Mesenchymal stem cell (in vitro differentiated cells and primary cell): ENCODE measurements at regions not wholly inside any gene's neighbourhood (a gene's known extent, or its start where the extent isn't known, plus 50 kb on each side); places are given as distances from the start of the nearest gene placed in this dataset.

Experiments used
- DNase-seq: peaks from one replicate; pipeline ENCODE4 v3.0.0-alpha.2; 2013
- H2AFZ ChIP-seq: one replicate; pipeline ENCODE4 v1.6.1; 2013; ENCODE audit warnings: low read depth, mild to moderate bottlenecking, control low read depth, inconsistent platforms, low read length, moderate library complexity
- H2AK5ac ChIP-seq: 2 replicates; pipeline ENCODE4 v1.6.1; 2013; ENCODE audit warnings: low read length, moderate library complexity, mild to moderate bottlenecking, inconsistent platforms; ENCODE audit not compliant: severe bottlenecking
- H2BK120ac ChIP-seq: one replicate; pipeline ENCODE4 v1.6.1; 2013; ENCODE audit warnings: low read depth, mild to moderate bottlenecking, inconsistent platforms, low read length, moderate library complexity
- H2BK12ac ChIP-seq, 2 experiments: one replicate each; pipeline ENCODE4 v1.6.1; 2013; ENCODE audit warnings: inconsistent platforms in 2 of 2, low read length in 2 of 2, mild to moderate bottlenecking in 2 of 2, moderate library complexity in 2 of 2, control low read depth in 1 of 2
- H2BK15ac ChIP-seq: one replicate; pipeline ENCODE4 v1.6.1; 2013; ENCODE audit warnings: mild to moderate bottlenecking, low read depth, inconsistent platforms; ENCODE audit not compliant: poor library complexity, severe bottlenecking
- H2BK5ac ChIP-seq: 2 replicates; pipeline ENCODE4 v1.6.1; 2013; ENCODE audit warnings: low read depth, mild to moderate bottlenecking, low read length, control low read depth, inconsistent platforms; ENCODE audit not compliant: poor library complexity, severe bottlenecking
- H3K14ac ChIP-seq, 2 experiments: one replicate each; pipeline ENCODE4 v1.6.1; 2013; ENCODE audit warnings: inconsistent platforms in 2 of 2, low read length in 2 of 2, control low read depth in 1 of 2, mild to moderate bottlenecking in 1 of 2, moderate library complexity in 1 of 2
- H3K18ac ChIP-seq, 2 experiments: one replicate each; pipeline ENCODE4 v1.6.1; 2013; ENCODE audit warnings: inconsistent platforms in 2 of 2, low read length in 2 of 2, control low read depth in 1 of 2, low read depth in 1 of 2, mild to moderate bottlenecking in 1 of 2
- H3K23ac ChIP-seq, 2 experiments: one replicate each; pipeline ENCODE4 v1.6.1; 2013; ENCODE audit warnings: inconsistent platforms in 2 of 2, low read length in 2 of 2, mild to moderate bottlenecking in 2 of 2, moderate library complexity in 2 of 2, control low read depth in 1 of 2
- H3K27ac ChIP-seq: 2 replicates; pipeline ENCODE4 v1.5.1; 2013; ENCODE audit warnings: mild to moderate bottlenecking, moderate library complexity, low read length, control low read depth, inconsistent platforms; ENCODE audit not compliant: poor library complexity, severe bottlenecking
- H3K27me3 ChIP-seq, 2 experiments: 2 replicates each; pipeline versions ENCODE4 v1.6.1 to v1.7.0; 2013; ENCODE audit warnings: low read length in 2 of 2, mild to moderate bottlenecking in 2 of 2, moderate library complexity in 2 of 2, control low read depth in 1 of 2, inconsistent platforms in 1 of 2; ENCODE audit not compliant: control insufficient read depth in 1 of 2, insufficient read depth in 1 of 2
- H3K36me3 ChIP-seq, 2 experiments: 2 replicates each; pipeline versions ENCODE4 v1.6.1 to v1.7.0; 2013; ENCODE audit warnings: low read length in 2 of 2, control low read depth in 1 of 2, inconsistent platforms in 1 of 2, low read depth in 1 of 2, mild to moderate bottlenecking in 1 of 2; ENCODE audit not compliant: insufficient read depth in 2 of 2, control insufficient read depth in 1 of 2
- H3K4ac ChIP-seq, 2 experiments: one replicate each; pipeline ENCODE4 v1.6.1; 2013; ENCODE audit warnings: inconsistent platforms in 2 of 2, low read length in 2 of 2, mild to moderate bottlenecking in 2 of 2, moderate library complexity in 2 of 2, control low read depth in 1 of 2, low read depth in 1 of 2
- H3K4me1 ChIP-seq: 2 replicates; pipeline ENCODE4 v1.6.1; 2013; ENCODE audit warnings: low read depth, low read length, control low read depth; ENCODE audit not compliant: control insufficient read depth, insufficient read depth
- H3K4me2 ChIP-seq: 2 replicates; pipeline ENCODE4 v1.6.1; 2013; ENCODE audit warnings: low read length, mild to moderate bottlenecking, inconsistent platforms; ENCODE audit not compliant: poor library complexity, severe bottlenecking
- H3K4me3 ChIP-seq, 2 experiments: 2 replicates each; pipeline versions ENCODE4 v1.5.1 to v1.7.0; 2013; ENCODE audit warnings: low read length in 2 of 2, mild to moderate bottlenecking in 2 of 2, control low read depth in 1 of 2, low read depth in 1 of 2; ENCODE audit not compliant: insufficient read depth in 1 of 2
- H3K79me1 ChIP-seq: replicated peaks from 2 replicates; pipeline ENCODE4 v1.6.1; 2013; ENCODE audit warnings: mild to moderate bottlenecking, control low read depth, low read length, inconsistent platforms; ENCODE audit not compliant: poor library complexity, severe bottlenecking
- H3K9ac ChIP-seq: 2 replicates; pipeline ENCODE4 v1.7.0; 2013; ENCODE audit warnings: mild to moderate bottlenecking, low read length, moderate library complexity
- H3K9me3 ChIP-seq: 2 replicates; pipeline ENCODE4 v1.7.0; 2013; ENCODE audit warnings: mild to moderate bottlenecking, low read length; ENCODE audit not compliant: control insufficient read depth
- H4K8ac ChIP-seq: one replicate; pipeline ENCODE4 v1.6.1; 2013; ENCODE audit warnings: inconsistent platforms, mild to moderate bottlenecking, low read length, moderate library complexity
- H4K91ac ChIP-seq: one replicate; pipeline ENCODE4 v1.6.1; 2013; ENCODE audit warnings: mild to moderate bottlenecking, low read length, inconsistent platforms
- WGBS: methylation state at CpG from one replicate; pipeline ENCODE4 v1.1.7; 2013; ENCODE audit warnings: mixed read lengths; 5-methylcytosine and 5-hydroxymethylcytosine counted together

DNA sequence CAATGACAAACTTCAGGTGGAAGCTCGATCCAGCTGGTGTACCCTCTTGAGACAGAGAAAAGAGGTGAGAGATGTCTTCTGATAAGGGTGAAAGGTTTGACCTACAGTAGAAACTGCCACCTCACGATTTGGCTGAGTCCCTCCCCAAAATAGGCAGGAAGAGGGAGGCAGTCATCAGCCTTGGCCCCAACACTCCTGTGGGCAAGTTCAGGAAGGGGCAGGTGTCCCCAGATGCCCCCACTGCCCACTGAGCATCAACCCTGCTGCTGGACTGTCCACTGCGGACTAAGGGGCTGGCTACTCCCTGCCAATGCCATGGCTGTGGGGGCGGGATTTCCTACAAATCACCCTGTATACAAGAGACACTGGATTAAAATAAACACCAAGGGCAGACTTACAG lies 441.4 kb downstream of the BUD13 start:
- 59% methylated on average over 4 of the region's 4 CpGs for WGBS
- Histone ChIP-seq H3K4me2 (no peak overlapping the region), H3K4me1 (no peaks in the 10 kb centered on the region), H3K27ac (no peak overlapping the region), H3K14ac (no peak overlapping the region), H3K23ac (no peak overlapping the region), H2BK15ac (no peak overlapping the region), H2BK12ac (no peak overlapping the region), H3K36me3 (no peaks in the 10 kb centered on the region), H2BK120ac (no peak overlapping the region), H3K9ac (no peak overlapping the region), H4K91ac (peak overlapping the region; percentile 13), H2AFZ (no peak overlapping the region), H3K79me1 (no peaks in the 10 kb centered on the region), H3K18ac (no peak overlapping the region), H4K8ac (no peak overlapping the region), H3K4ac (no peak overlapping the region), H2AK5ac (no peak overlapping the region), H2BK5ac (no peak overlapping the region), H3K4me3 (no peak overlapping the region), H3K27me3 (no peaks in the 10 kb centered on the region), H3K9me3 (no peaks in the 10 kb centered on the region)
- no peak for DNase-seq

DNA sequence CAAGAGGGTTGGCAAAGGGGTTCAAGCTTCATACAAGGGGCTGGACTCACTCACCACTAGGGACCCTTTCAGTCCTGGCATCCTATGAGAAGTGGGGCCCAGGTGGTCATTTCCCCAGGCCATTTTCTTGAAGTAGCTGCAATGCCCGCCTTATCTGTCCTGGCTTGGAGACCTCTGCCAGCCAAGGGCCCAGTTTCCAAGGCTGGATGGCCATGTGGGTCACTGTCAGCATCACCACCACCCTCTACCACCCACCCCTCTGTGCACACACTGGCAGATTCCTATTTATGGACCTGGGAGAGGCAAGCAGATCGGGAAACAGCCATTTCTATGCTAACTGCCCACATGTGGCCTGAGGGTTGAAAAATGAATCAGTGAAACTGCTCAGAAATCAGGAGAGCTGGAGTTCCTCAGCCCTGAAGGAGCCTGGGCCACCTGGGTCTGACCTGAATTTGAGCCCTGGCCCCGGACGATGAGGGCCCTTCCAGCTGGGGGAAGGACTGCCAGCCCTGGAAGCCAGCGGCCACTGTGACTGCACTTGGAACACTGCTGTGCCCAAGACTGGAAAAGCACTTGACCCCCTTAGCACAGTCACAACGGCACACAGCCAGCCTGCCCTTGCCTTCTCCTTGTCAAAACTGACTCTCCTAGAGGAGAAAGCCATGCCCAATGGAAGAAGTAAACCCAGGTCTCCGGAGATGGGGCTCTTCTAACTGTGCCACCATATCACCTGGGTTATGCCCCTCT lies 442.2 kb downstream of the BUD13 start:
- no peak overlapping the region for H2AK5ac ChIP-seq

GRCh38 chr11:116329354-116330090 lies 443.3 kb downstream of the BUD13 start:
- no peak overlapping the region for H3K9ac ChIP-seq
- no peaks in the 10 kb centered on the region for H3K79me1 ChIP-seq
- no peaks in the 10 kb centered on the region for H3K36me3 ChIP-seq
- no peak overlapping the region for H4K91ac ChIP-seq
- no peak overlapping the region for H3K4me2 ChIP-seq
- H3K9me3 ChIP-seq: no peaks in the 10 kb centered on the region
- H2BK120ac ChIP-seq: no peak overlapping the region
- H3K27me3 ChIP-seq: no peaks in the 10 kb centered on the region
- no peak overlapping the region for H2BK12ac ChIP-seq
- no peak overlapping the region for H3K4me3 ChIP-seq
- no peak for DNase-seq
- no peak overlapping the region for H2BK5ac ChIP-seq
- H3K18ac ChIP-seq: no peak overlapping the region
- no peaks in the 10 kb centered on the region for H3K4me1 ChIP-seq
- H3K27ac ChIP-seq: no peak overlapping the region
- H3K4ac ChIP-seq: no peak overlapping the region
- no peak overlapping the region for H2AK5ac ChIP-seq
- WGBS: 64% methylated on average over 9 of the region's 9 CpGs
- no peak overlapping the region for H3K14ac ChIP-seq
- no peak overlapping the region for H2BK15ac ChIP-seq
- H3K23ac ChIP-seq: no peak overlapping the region
- no peak overlapping the region for H2AFZ ChIP-seq
- no peak overlapping the region for H4K8ac ChIP-seq

More for the DNA sequence above, 442.2 kb downstream of the BUD13 start:
- no peak overlapping the region for H2BK15ac ChIP-seq
- H3K4me3 ChIP-seq: no peak overlapping the region
- H3K4me2 ChIP-seq: no peak overlapping the region
- WGBS: 79% methylated on average over 7 of the region's 7 CpGs
- H3K18ac ChIP-seq: no peak overlapping the region
- no peak overlapping the region for H3K4ac ChIP-seq
- H4K91ac ChIP-seq: no peak overlapping the region
- H3K27ac ChIP-seq: no peak overlapping the region
- H3K9ac ChIP-seq: no peak overlapping the region
- no peaks in the 10 kb centered on the region for H3K4me1 ChIP-seq
- no peak overlapping the region for H2BK12ac ChIP-seq
- no peaks in the 10 kb centered on the region for H3K79me1 ChIP-seq
- no peaks in the 10 kb centered on the region for H3K36me3 ChIP-seq
- no peak overlapping the region for H2AFZ ChIP-seq
- H3K14ac ChIP-seq: no peak overlapping the region
- H2BK120ac ChIP-seq: no peak overlapping the region
- H3K23ac ChIP-seq: no peak overlapping the region
- H3K27me3 ChIP-seq: no peaks in the 10 kb centered on the region
- DNase-seq: no peak
- H4K8ac ChIP-seq: no peak overlapping the region
- H2BK5ac ChIP-seq: no peak overlapping the region
- H3K9me3 ChIP-seq: no peaks in the 10 kb centered on the region

DNA sequence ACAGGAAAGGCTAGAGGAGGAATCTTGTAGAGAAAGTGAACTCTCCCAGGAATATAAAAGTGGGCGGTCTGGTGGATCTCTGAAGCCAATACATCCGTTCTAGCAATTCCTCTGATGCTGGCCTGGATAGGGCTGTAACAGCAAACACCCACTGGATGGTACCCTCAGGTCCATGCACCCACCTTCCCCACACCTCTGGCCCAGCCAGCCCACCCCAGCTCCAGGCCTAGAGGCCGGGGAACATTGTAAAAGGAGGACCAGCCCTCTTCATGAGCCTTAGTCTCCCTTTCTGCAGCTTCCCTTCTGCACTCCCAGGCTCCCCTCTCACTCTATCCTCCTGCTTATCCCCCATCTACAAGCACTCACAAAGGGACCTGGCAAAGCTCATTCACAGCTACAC lies 443.9 kb downstream of the BUD13 start:
- Histone ChIP-seq H2BK12ac (no peak overlapping the region), H3K4me1 (no peaks in the 10 kb centered on the region), H2BK15ac (no peak overlapping the region), H3K4me3 (no peak overlapping the region), H4K8ac (no peak overlapping the region), H3K27ac (no peak overlapping the region), H3K9me3 (no peaks in the 10 kb centered on the region), H2AK5ac (no peak overlapping the region), H3K14ac (no peak overlapping the region), H3K4me2 (no peak overlapping the region), H3K4ac (no peak overlapping the region), H3K9ac (no peak overlapping the region), H3K23ac (no peak overlapping the region), H2BK120ac (no peak overlapping the region), H3K79me1 (no peaks in the 10 kb centered on the region), H3K27me3 (no peaks in the 10 kb centered on the region), H2BK5ac (no peak overlapping the region), H3K36me3 (no peaks in the 10 kb centered on the region), H4K91ac (no peak overlapping the region), H3K18ac (no peak overlapping the region), H2AFZ (no peak overlapping the region)
- 76% methylated on average over 3 of the region's 3 CpGs for WGBS
- DNase-seq: no peak
